H9 (cell line): ENCODE measurements at regions not wholly inside any gene's neighbourhood (a gene's known extent, or its start where the extent isn't known, plus 50 kb on each side); places are given as distances from the start of the nearest gene placed in this dataset.
"Not testable (repeated sequence)": the region's sequence is repeated elsewhere in the genome, so short reads cannot be mapped to it uniquely, and the experiment has no call there.

Experiments used
- DNase-seq: peaks from one replicate; pipeline ENCODE4 v3.0.0-alpha.2; 2017
- H2AFZ ChIP-seq: one replicate; pipeline ENCODE4 v1.6.1; 2013; ENCODE audit warnings: mild to moderate bottlenecking, low read length, control low read depth, moderate library complexity
- H2AK5ac ChIP-seq: 2 replicates; pipeline ENCODE4 v1.6.1; 2013; ENCODE audit warnings: low read length, control low read depth, mixed read lengths; ENCODE audit not compliant: insufficient read length
- H2BK120ac ChIP-seq: one replicate; pipeline ENCODE4 v1.6.1; 2013; ENCODE audit warnings: low read depth, mild to moderate bottlenecking, low read length, control low read depth, inconsistent platforms; ENCODE audit not compliant: poor library complexity, severe bottlenecking
- H2BK12ac ChIP-seq: 2 replicates; pipeline ENCODE4 v1.6.1; 2013; ENCODE audit warnings: low read length, control low read depth, mixed read lengths, low read depth; ENCODE audit not compliant: insufficient read length
- H2BK15ac ChIP-seq: 2 replicates; pipeline ENCODE4 v1.6.1; 2013; ENCODE audit warnings: low read depth, low read length, control low read depth
- H2BK20ac ChIP-seq: one replicate; pipeline ENCODE4 v1.6.1; 2013; ENCODE audit warnings: low read depth, mild to moderate bottlenecking, low read length, control low read depth, inconsistent platforms; ENCODE audit not compliant: poor library complexity, severe bottlenecking
- H2BK5ac ChIP-seq: 2 replicates; pipeline ENCODE4 v1.6.1; 2013; ENCODE audit warnings: low read length, control low read depth, mixed read lengths; ENCODE audit not compliant: insufficient read length
- H3K14ac ChIP-seq: 2 replicates; pipeline ENCODE4 v1.6.1; 2013; ENCODE audit warnings: low read length, control low read depth; ENCODE audit not compliant: insufficient read depth
- H3K18ac ChIP-seq: 2 replicates; pipeline ENCODE4 v1.6.1; 2013; ENCODE audit warnings: low read depth, mild to moderate bottlenecking, mixed read lengths, low read length, control low read depth; ENCODE audit not compliant: insufficient read length
- H3K23ac ChIP-seq: 2 replicates; pipeline ENCODE4 v1.6.1; 2013; ENCODE audit warnings: low read length, control low read depth, mixed read lengths, low read depth; ENCODE audit not compliant: insufficient read length
- H3K23me2 ChIP-seq: 2 replicates; pipeline ENCODE4 v1.6.1; 2013; ENCODE audit warnings: low read depth, mild to moderate bottlenecking, mixed read lengths, low read length, control low read depth; ENCODE audit not compliant: insufficient read length, poor library complexity, severe bottlenecking
- H3K27ac ChIP-seq: 2 replicates; pipeline ENCODE4 v1.5.1; 2013; ENCODE audit warnings: low read length, control low read depth, mixed read lengths, low read depth; ENCODE audit not compliant: insufficient read length
- H3K27me3 ChIP-seq: 2 replicates; pipeline ENCODE4 v1.6.1; 2013; ENCODE audit warnings: low read length, control low read depth, inconsistent platforms; ENCODE audit not compliant: insufficient read depth
- H3K4ac ChIP-seq: 2 replicates; pipeline ENCODE4 v1.6.1; 2013; ENCODE audit warnings: low read depth, mild to moderate bottlenecking, control low read depth, inconsistent platforms, low read length, moderate library complexity
- H3K4me1 ChIP-seq: 2 replicates; pipeline ENCODE4 v1.6.1; 2013; ENCODE audit warnings: low read length, control low read depth, inconsistent platforms; ENCODE audit not compliant: insufficient read depth
- H3K4me2 ChIP-seq: 2 replicates; pipeline ENCODE4 v1.6.1; 2013; ENCODE audit warnings: low read length, control low read depth, mixed read lengths; ENCODE audit not compliant: insufficient read length, insufficient read depth
- H3K56ac ChIP-seq: 2 replicates; pipeline ENCODE4 v1.6.1; 2013; ENCODE audit warnings: low read depth, mild to moderate bottlenecking, mixed read lengths, low read length, control low read depth; ENCODE audit not compliant: insufficient read length
- H3K79me1 ChIP-seq: 2 replicates; pipeline ENCODE4 v1.6.1; 2013; ENCODE audit warnings: low read depth, mild to moderate bottlenecking, moderate library complexity, low read length, control low read depth, inconsistent platforms; ENCODE audit not compliant: insufficient read depth, poor library complexity, severe bottlenecking
- H3K79me2 ChIP-seq: 2 replicates; pipeline ENCODE4 v1.6.1; 2013; ENCODE audit warnings: low read length, control low read depth, inconsistent platforms; ENCODE audit not compliant: insufficient read depth
- H3K9ac ChIP-seq: 2 replicates; pipeline ENCODE4 v1.6.1; 2013; ENCODE audit warnings: low read length, control low read depth, mixed read lengths; ENCODE audit not compliant: insufficient read length; ENCODE audit errors: extremely low read depth
- H3K9me3 ChIP-seq: one replicate; pipeline ENCODE4 v1.6.1; 2013; ENCODE audit warnings: low read depth, low read length, inconsistent platforms; ENCODE audit not compliant: control insufficient read depth
- H3T11ph ChIP-seq: one replicate; pipeline ENCODE4 v1.6.1; 2013; ENCODE audit warnings: mild to moderate bottlenecking, low read length, control low read depth, inconsistent platforms
- H4K20me1 ChIP-seq: one replicate; pipeline ENCODE4 v1.6.1; 2013; ENCODE audit not compliant: control insufficient read depth, insufficient read length, insufficient read depth
- H4K5ac ChIP-seq: 2 replicates; pipeline ENCODE4 v1.6.1; 2013; ENCODE audit warnings: low read depth, mild to moderate bottlenecking, mixed read lengths, low read length, control low read depth; ENCODE audit not compliant: insufficient read length
- H4K8ac ChIP-seq: replicated peaks from 2 replicates; pipeline ENCODE4 v1.6.1; 2013; ENCODE audit warnings: low read length, control low read depth, mixed read lengths, low read depth; ENCODE audit not compliant: insufficient read length
- H4K91ac ChIP-seq: 2 replicates; pipeline ENCODE4 v1.6.1; 2013; ENCODE audit warnings: low read depth, mild to moderate bottlenecking, moderate library complexity, mixed read lengths, low read length, control low read depth; ENCODE audit not compliant: insufficient read length
- H3K27ac Mint-ChIP-seq, 3 experiments: 2 replicates in 2 of 3; 3 replicates in 1 of 3; pipeline ENCODE4 v1.8.0; 2020 to 2021; ENCODE audit warnings: mixed read lengths in 3 of 3, mild to moderate bottlenecking in 1 of 3, moderate library complexity in 1 of 3
- H3K27me3 Mint-ChIP-seq: 2 replicates; pipeline ENCODE4 v1.8.0; 2021; ENCODE audit warnings: low read depth, mild to moderate bottlenecking, moderate library complexity, mixed read lengths
- H3K36me3 Mint-ChIP-seq, 3 experiments: 2 replicates in 2 of 3; 3 replicates in 1 of 3; pipeline ENCODE4 v1.8.0; 2020 to 2021; ENCODE audit warnings: low read depth in 3 of 3, mixed read lengths in 3 of 3; ENCODE audit not compliant: insufficient read depth in 1 of 3
- H3K4me1 Mint-ChIP-seq, 2 experiments: 2 replicates each; pipeline ENCODE4 v1.8.0; 2020; ENCODE audit warnings: mixed read lengths in 2 of 2
- H3K4me3 Mint-ChIP-seq, 2 experiments: 2 replicates in 1 of 2; 3 replicates in 1 of 2; pipeline ENCODE4 v1.8.0; 2020 to 2021; ENCODE audit warnings: mild to moderate bottlenecking in 2 of 2, mixed read lengths in 2 of 2, moderate library complexity in 1 of 2
- H3K9me3 Mint-ChIP-seq, 2 experiments: 2 replicates in 1 of 2; 3 replicates in 1 of 2; pipeline ENCODE4 v1.8.0; 2020; ENCODE audit warnings: mild to moderate bottlenecking in 2 of 2, mixed read lengths in 2 of 2, moderate library complexity in 1 of 2
- CTCF ChIP-seq: fragments of 200-600 bp; sonication (generic); conservative IDR thresholded peaks from 3 replicates; pipeline ENCODE4 v1.8.0; 2021; ENCODE audit warnings: antibody characterized with exemption, mild to moderate bottlenecking
- WGBS: extraction: QIAGEN DNeasy Blood & Tissue Kit; methylation state at CpG from one replicate; pipeline ENCODE4 v1.1.7; 2013; ENCODE audit warnings: missing lambda C conversion rate, low lambda C conversion rate, mixed read lengths; ENCODE audit not compliant: insufficient read length; ENCODE audit errors: extremely low coverage; 5-methylcytosine and 5-hydroxymethylcytosine counted together

- no peak overlapping the region for H3K14ac ChIP-seq
- H3K4me1 ChIP-seq = no peaks in the 10 kb centered on the region
- H3K27me3 ChIP-seq = no peaks in the 10 kb centered on the region
- H3K9ac ChIP-seq = no peak overlapping the region
- H4K5ac ChIP-seq = no peak overlapping the region
- H3K9me3 ChIP-seq = no peaks in the 10 kb centered on the region
- H3T11ph ChIP-seq = no peak overlapping the region
- H3K4me3 Mint-ChIP-seq = no peak overlapping the region
- no peak for DNase-seq
- H3K27me3 Mint-ChIP-seq = peaks cover 4% of the 10 kb centered on the region
- H3K4me1 Mint-ChIP-seq = no peaks in the 10 kb centered on the region
- H3K4ac ChIP-seq = no peak overlapping the region
- no peak overlapping the region for H3K4me2 ChIP-seq
- peaks cover 10 to 18% (median 14%) of the 10 kb centered on the region in 3 experiments for H3K36me3 Mint-ChIP-seq
- no peak overlapping the region for H2BK5ac ChIP-seq
- no peak overlapping the region for H2BK120ac ChIP-seq
- no peak overlapping the region for H2BK15ac ChIP-seq
- no peaks in the 10 kb centered on the region for H3K79me1 ChIP-seq
- TF ChIP-seq CTCF = no peak
- H2BK12ac ChIP-seq = no peak overlapping the region
- no peak overlapping the region for H2AK5ac ChIP-seq
- H3K18ac ChIP-seq = no peak overlapping the region
- no peak overlapping the region for H4K91ac ChIP-seq
- no peak overlapping the region for H3K23ac ChIP-seq
- no peak overlapping the region for H3K27ac Mint-ChIP-seq
- H3K27ac ChIP-seq = no peak overlapping the region
- H4K20me1 ChIP-seq = no peaks in the 10 kb centered on the region
- no peaks in the 10 kb centered on the region for H3K79me2 ChIP-seq
- H4K8ac ChIP-seq = no peak overlapping the region
- no peak overlapping the region for H2BK20ac ChIP-seq
- no peak overlapping the region for H3K56ac ChIP-seq
- H3K9me3 Mint-ChIP-seq = peaks cover 18 to 19% of the 10 kb centered on the region in 2 experiments
- no CpG with 5 or more reads among the region's 25 CpGs for WGBS
- H3K23me2 ChIP-seq = no peaks in the 10 kb centered on the region
- H2AFZ ChIP-seq = no peak overlapping the region
These were observed 147.2 kb upstream of the PITRM1 start for GRCh38 chr10:3319811-3320226.

- not testable (repeated sequence) for H3K4me1 ChIP-seq, H3K4me2 ChIP-seq, H3K79me1 ChIP-seq, H3K27ac ChIP-seq, H2BK12ac ChIP-seq, H3K4me1 Mint-ChIP-seq, H2BK120ac ChIP-seq, H2AFZ ChIP-seq, H3K9me3 ChIP-seq, H3K18ac ChIP-seq, H4K20me1 ChIP-seq, H3K23me2 ChIP-seq, H3K56ac ChIP-seq, H3K23ac ChIP-seq, H3K14ac ChIP-seq, H3K9ac ChIP-seq, H4K91ac ChIP-seq, DNase-seq, H2BK15ac ChIP-seq, H3K27ac Mint-ChIP-seq, H4K5ac ChIP-seq, H3T11ph ChIP-seq, H2BK5ac ChIP-seq, H3K4me3 Mint-ChIP-seq, H3K27me3 ChIP-seq, H3K79me2 ChIP-seq, H3K4ac ChIP-seq, H2AK5ac ChIP-seq, H2BK20ac ChIP-seq, H4K8ac ChIP-seq
- WGBS = no CpG with 5 or more reads among the region's 22 CpGs
- H3K27me3 Mint-ChIP-seq = peaks cover 15% of the 10 kb centered on the region
- H3K36me3 Mint-ChIP-seq = peaks cover 10 to 18% (median 14%) of the 10 kb centered on the region in 3 experiments
- peaks cover 18 to 19% of the 10 kb centered on the region in 2 experiments for H3K9me3 Mint-ChIP-seq
These were observed 145.9 kb upstream of the PITRM1 start for GRCh38 chr10:3318480-3318807.
